Raji (cell line): ENCODE measurements at regions not wholly inside any gene's neighbourhood (a gene's known extent, or its start where the extent isn't known, plus 50 kb on each side); places are given as distances from the start of the nearest gene placed in this dataset.

Source experiments
- POLR2A ChIP-seq: IDR thresholded peaks from 2 replicates; pipeline ENCODE4 v1.6.1; 2011; ENCODE audit warnings: low read depth, low read length, control low read depth; ENCODE audit not compliant: insufficient read depth

- no peak for TF ChIP-seq POLR2A
These were observed 399.4 kb downstream of the ZEB2 start for GRCh38 chr2:144120487-144120886.

- TF ChIP-seq POLR2A: no peak
These were observed 402.8 kb downstream of the ZEB2 start for GRCh38 chr2:144117086-144117485.

- TF ChIP-seq POLR2A: no peak
These were observed 404.1 kb downstream of the ZEB2 start for GRCh38 chr2:144115739-144116291.

GRCh38 chr2:144114760-144115159 lies 405.2 kb downstream of the ZEB2 start:
- TF ChIP-seq POLR2A: no peak

- no peak for TF ChIP-seq POLR2A
These were observed 408.5 kb downstream of the ZEB2 start for GRCh38 chr2:144111437-144111836.

- no peak for TF ChIP-seq POLR2A
These were observed 417.5 kb downstream of the ZEB2 start for GRCh38 chr2:144102386-144102785.

GRCh38 chr2:144099780-144100377 lies 420.0 kb downstream of the ZEB2 start:
- TF ChIP-seq POLR2A: no peak

- no peak for TF ChIP-seq POLR2A
These were observed 420.6 kb downstream of the ZEB2 start for GRCh38 chr2:144099340-144099739.

GRCh38 chr2:144097440-144098225 lies 422.3 kb downstream of the ZEB2 start:
- no peak for TF ChIP-seq POLR2A

GRCh38 chr2:144096531-144096930 lies 423.4 kb downstream of the ZEB2 start:
- TF ChIP-seq POLR2A: no peak

- TF ChIP-seq POLR2A: no peak
These were observed 425.3 kb downstream of the ZEB2 start for GRCh38 chr2:144094408-144095151.

GRCh38 chr2:144091622-144092021 lies 428.3 kb downstream of the ZEB2 start:
- no peak for TF ChIP-seq POLR2A

- no peak for TF ChIP-seq POLR2A
These were observed 431.1 kb downstream of the ZEB2 start for GRCh38 chr2:144088863-144089262.

GRCh38 chr2:144086965-144087364 lies 433.0 kb downstream of the ZEB2 start:
- TF ChIP-seq POLR2A: no peak

- no peak for TF ChIP-seq POLR2A
These were observed 434.9 kb downstream of the ZEB2 start for GRCh38 chr2:144085016-144085415.
